GM06990 (cell line): ENCODE measurements at regions not wholly inside any gene's neighbourhood (a gene's known extent, or its start where the extent isn't known, plus 50 kb on each side); places are given as distances from the start of the nearest gene placed in this dataset.

Experiments used
- DNase-seq: peaks from one replicate; pipeline ENCODE4 v3.0.0-alpha.2; 2011; ENCODE audit not compliant: insufficient read length; ENCODE audit errors: extremely low read depth
- H3K27me3 ChIP-seq: replicated peaks from 2 replicates; pipeline ENCODE4 v1.6.0; 2011; ENCODE audit warnings: low read length; ENCODE audit not compliant: control insufficient read depth, insufficient read depth
- H3K36me3 ChIP-seq: 2 replicates; pipeline ENCODE4 v1.5.1; 2011; ENCODE audit warnings: low read length; ENCODE audit not compliant: control insufficient read depth, insufficient read depth
- H3K4me3 ChIP-seq: replicated peaks from 2 replicates; pipeline ENCODE4 v1.5.1; 2011; ENCODE audit warnings: low read depth, mild to moderate bottlenecking, control low read depth, low read length
- CTCF ChIP-seq: IDR thresholded peaks from 2 replicates; pipeline ENCODE4 v1.5.1; 2011; ENCODE audit warnings: low read length, control low read depth, mild to moderate bottlenecking, inconsistent platforms; ENCODE audit not compliant: insufficient read depth, poor library complexity, severe bottlenecking

- no peaks in the 10 kb centered on the region for H3K36me3 ChIP-seq
- no peak for DNase-seq
- no peaks in the 10 kb centered on the region; the same call in none of the 2 replicates for H3K27me3 ChIP-seq
- TF ChIP-seq CTCF, result no peak
- H3K4me3 ChIP-seq, result no peak overlapping the region
These were observed 162.9 kb upstream of the TLE3 start for GRCh38 chr15:70260580-70260979.

- H3K4me3 ChIP-seq, result no peak overlapping the region
- peak; percentile 36 for TF ChIP-seq CTCF
- no peaks in the 10 kb centered on the region for H3K36me3 ChIP-seq
- no peaks in the 10 kb centered on the region; the same call in none of the 2 replicates for H3K27me3 ChIP-seq
- no peak for DNase-seq
These were observed 162.2 kb upstream of the TLE3 start for GRCh38 chr15:70259640-70260508.

- Histone ChIP-seq H3K27me3 (no peaks in the 10 kb centered on the region; the same call in none of the 2 replicates), H3K36me3 (no peaks in the 10 kb centered on the region), H3K4me3 (no peak overlapping the region)
- DNase-seq, result no peak
- TF ChIP-seq CTCF, result no peak
These were observed 161.3 kb upstream of the TLE3 start for GRCh38 chr15:70259028-70259424.

- H3K36me3 ChIP-seq, result no peaks in the 10 kb centered on the region
- peak; percentile 75 for DNase-seq
- H3K4me3 ChIP-seq, result no peak overlapping the region
These were observed 160.8 kb upstream of the TLE3 start for GRCh38 chr15:70258369-70259027.

GRCh38 chr15:70257573-70258248 is 160.0 kb upstream of the TLE3 start:
- Histone ChIP-seq H3K4me3 (no peak overlapping the region), H3K36me3 (no peaks in the 10 kb centered on the region), H3K27me3 (no peaks in the 10 kb centered on the region; the same call in none of the 2 replicates)
- DNase-seq, result no peak
- no peak for TF ChIP-seq CTCF

More at GRCh38 chr15:70258369-70259027, 160.8 kb upstream of the TLE3 start:
- H3K27me3 ChIP-seq, result no peaks in the 10 kb centered on the region; the same call in none of the 2 replicates
- TF ChIP-seq CTCF, result no peak
